ENCODE measurements at regions not wholly inside any gene's neighbourhood (a gene's known extent, or its start where the extent isn't known, plus 50 kb on each side); places are given as distances from the start of the nearest gene placed in this dataset.
"Not testable (repeated sequence)": the region's sequence is repeated elsewhere in the genome, so short reads cannot be mapped to it uniquely, and the experiment has no call there.

GRCh38 chr12:107144441-107144840 lies 51.1 kb upstream of the CRY1 start:
- FAIRE-seq, result no peak

DNA sequence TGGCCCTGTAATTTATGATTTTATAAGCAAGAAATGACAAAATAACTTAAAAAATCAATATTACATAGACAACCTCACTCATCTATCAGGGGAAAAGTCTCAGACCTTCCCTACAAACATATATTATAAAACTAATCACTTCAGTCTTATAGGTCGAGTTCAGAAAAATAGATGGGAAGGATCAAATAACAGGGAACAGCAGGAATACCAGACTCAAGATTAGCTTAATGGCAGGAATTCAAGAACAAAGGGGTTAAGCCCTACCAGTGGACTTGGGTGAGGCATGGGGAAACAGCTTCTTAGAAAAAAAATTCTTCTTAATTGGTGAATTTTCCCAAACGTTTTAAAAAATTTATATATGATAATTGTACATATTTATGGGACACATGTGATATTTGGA lies 51.6 kb upstream of the CRY1 start:
- FAIRE-seq, result no peak

DNA sequence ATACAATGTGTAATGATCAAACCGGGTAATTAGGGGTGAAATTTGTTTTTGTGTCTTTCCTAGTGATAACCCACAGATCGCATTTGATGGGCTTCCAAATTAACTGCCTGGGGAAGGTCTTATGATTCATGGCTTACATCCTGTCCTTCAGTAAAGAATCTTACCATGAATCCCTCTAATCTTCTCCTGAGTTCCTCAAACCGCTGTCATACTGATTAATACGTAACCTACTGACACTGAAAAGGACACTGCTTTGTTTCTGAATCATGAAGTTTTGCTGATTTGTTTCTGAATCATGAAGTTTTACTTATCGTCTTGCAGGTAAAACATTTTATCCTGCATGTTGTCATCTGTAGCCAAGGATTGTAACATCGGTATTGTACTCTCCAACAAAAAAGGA lies 52.0 kb upstream of the CRY1 start:
- no peak for FAIRE-seq

DNA sequence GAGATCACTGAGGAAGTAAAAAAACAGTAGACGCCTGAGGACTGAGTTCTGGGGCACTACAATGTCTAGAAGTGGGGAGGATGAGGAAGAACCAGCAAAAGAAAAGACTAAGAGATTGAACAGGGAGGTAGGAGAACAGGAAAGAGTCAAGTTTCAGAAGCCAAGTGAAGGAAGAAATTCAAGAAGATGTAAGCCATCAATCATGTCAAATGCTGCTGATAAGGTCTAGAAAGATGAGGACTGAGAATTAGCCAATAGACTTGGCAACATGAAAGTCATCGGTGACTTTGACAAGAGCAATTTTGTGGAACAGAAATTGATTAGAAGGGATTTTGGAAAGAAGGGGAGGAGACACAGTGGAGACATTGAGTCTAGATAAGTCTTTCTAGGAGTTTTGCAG lies 54.8 kb upstream of the CRY1 start:
- no peak for FAIRE-seq

DNA sequence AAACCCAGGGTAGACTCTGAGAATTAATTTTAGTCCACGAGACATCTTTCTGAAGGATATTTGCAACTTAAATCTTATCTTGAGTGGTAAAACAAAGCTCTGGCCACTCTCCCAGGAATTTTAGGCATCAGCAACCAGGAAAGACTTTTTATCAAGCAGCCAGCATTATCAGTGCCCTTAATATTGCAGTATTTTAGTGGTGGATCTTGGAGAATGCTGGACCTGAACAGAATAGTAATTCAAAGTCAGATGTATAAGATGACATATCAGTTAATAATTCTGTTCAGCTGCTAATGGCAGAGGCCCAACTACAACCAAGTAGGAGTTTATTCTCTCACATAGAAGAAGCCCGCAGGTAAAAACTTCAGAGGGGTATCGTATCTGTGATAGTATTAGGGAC lies 59.0 kb upstream of the CRY1 start:
- FAIRE-seq, result no peak

GRCh38 chr12:107159384-107159900 lies 66.1 kb upstream of the CRY1 start:
- no peak for FAIRE-seq

GRCh38 chr12:107163413-107163812 lies 70.1 kb upstream of the CRY1 start:
- FAIRE-seq, result no peak

DNA sequence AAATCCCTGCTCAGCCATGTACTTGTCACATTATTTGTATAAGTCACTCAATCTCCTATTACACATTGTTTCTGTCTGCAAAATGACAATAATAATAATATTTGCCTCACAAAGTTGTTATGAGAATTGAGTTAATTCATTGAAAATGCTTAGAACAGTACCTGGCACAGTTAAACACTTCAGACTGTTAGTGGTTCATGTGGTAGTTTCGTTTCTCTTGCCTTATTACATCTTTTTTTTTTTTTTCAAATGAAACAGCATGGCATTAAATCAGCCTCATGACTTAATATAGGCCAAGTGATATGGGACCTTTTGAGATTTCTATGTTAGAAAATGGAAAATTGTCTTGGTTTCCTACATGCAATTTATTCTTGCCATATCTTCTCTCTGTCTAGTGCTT lies 71.0 kb upstream of the CRY1 start:
- FAIRE-seq, result no peak

- no peak for FAIRE-seq
These were observed 72.2 kb upstream of the CRY1 start for GRCh38 chr12:107165581-107165980.

GRCh38 chr12:107167756-107168155 lies 74.4 kb upstream of the CRY1 start:
- FAIRE-seq, result no peak

- FAIRE-seq, result no peak
These were observed 75.9 kb upstream of the CRY1 start for GRCh38 chr12:107169200-107169599.

GRCh38 chr12:107178776-107179175 lies 85.4 kb upstream of the CRY1 start:
- no peak for FAIRE-seq

DNA sequence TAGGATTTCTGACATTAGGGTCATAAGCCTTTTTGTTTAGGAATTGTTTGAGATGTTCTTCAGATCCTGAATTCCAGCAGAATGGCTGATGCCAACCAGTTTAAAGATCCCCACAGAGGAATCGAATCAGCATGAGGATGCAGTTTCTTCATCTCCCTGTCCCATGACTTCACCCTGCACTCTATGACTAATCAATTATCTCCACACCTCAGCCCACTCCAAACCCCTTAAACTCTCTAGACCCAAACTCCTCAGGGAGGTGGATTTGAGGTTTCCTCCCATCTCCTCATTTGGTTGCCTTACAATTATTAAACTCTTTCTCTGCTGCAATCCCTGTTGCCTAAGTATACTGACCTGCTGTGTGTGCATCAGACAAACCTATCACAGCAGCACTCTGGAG lies 86.5 kb upstream of the CRY1 start:
- FAIRE-seq, result no peak

- FAIRE-seq, result no peak
These were observed 86.9 kb upstream of the CRY1 start for GRCh38 chr12:107180272-107180671.

- no peak for FAIRE-seq
These were observed 91.1 kb upstream of the CRY1 start for GRCh38 chr12:107184359-107184930.

- FAIRE-seq, result no peak
These were observed 103.3 kb upstream of the CRY1 start for GRCh38 chr12:107196681-107197080.

GRCh38 chr12:107200394-107200793 lies 107.0 kb upstream of the CRY1 start:
- no peak for FAIRE-seq

GRCh38 chr12:107207931-107208525 lies 114.7 kb upstream of the CRY1 start:
- no peak for FAIRE-seq

DNA sequence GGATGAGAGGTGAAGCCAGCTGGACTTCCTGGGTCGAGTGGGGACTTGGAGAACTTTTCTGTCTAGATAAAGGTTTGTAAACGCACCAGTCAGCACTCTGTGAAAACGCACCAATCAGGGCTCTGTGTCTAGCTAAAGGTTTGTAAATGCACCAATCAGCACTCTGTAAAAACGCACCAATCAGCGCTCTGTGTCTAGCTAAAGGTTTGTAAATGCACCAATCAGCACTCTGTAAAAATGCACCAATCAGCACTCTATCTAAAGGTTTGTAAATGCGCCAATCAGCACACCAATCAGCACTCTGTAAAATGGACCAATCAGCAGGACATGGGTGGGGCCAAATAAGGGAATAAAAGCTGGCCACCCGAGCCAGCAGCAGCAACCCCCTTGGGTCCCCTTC lies 116.4 kb upstream of the CRY1 start:
- not testable (repeated sequence) for FAIRE-seq

DNA sequence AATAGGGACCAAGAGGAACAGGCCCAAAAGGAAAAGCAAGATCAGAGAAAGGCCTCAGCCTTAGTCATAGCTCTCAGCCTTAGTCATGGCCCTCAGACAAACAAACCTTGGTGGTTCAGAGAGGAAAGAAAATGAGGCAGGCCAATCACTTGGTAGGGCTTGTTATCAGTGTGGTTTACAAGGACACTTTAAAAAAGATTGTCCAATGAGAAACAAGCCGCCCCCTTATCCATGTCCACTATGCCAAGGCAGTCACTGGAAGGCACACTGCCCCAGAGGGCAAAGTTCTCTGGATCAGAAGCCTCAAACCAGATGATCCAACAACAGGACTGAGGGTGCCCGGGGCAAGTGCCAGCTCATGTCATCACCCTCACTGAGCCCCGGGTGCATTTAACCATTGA lies 121.0 kb upstream of the CRY1 start:
- not testable (repeated sequence) for FAIRE-seq

DNA sequence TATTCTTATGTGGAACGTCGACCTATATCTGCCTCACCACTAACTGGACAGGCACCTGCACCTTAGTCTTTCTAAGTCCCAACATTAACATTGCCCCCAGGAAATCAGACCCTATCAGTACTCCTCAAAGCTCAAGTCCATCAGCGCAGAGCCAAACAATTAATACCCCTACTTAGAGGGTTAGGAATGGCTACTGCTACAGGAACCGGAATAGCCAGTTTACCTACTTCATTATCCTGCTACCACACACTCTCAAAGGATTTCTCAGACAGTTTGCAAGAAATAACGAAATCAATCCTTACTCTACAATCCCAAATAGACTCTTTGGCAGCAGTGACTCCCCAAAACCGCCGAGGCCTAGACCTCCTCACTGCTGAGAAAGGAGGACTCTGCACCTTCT lies 123.1 kb upstream of the CRY1 start:
- FAIRE-seq, result not testable (repeated sequence)

GRCh38 chr12:107219301-107219700 lies 126.0 kb upstream of the CRY1 start:
- no peak for FAIRE-seq

DNA sequence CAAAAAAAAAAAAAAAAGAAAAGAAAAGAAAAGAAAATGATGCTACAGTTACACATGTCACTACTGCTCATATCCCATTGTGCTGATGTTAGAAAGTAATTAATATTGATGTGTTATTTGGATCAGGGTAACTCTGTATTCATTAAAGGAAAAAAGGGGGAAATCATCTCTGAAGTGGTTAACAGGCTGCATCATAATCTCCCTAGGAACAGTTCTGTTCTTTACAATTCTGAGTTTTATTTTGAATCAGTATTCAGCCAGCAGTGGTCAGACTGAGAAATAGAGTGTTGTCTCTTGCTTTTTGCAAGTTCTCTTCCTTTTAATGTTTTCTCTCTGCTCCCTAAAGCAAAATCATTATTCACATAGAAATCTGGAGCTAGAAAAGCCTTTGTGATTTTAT lies 128.6 kb upstream of the CRY1 start:
- no peak for FAIRE-seq

DNA sequence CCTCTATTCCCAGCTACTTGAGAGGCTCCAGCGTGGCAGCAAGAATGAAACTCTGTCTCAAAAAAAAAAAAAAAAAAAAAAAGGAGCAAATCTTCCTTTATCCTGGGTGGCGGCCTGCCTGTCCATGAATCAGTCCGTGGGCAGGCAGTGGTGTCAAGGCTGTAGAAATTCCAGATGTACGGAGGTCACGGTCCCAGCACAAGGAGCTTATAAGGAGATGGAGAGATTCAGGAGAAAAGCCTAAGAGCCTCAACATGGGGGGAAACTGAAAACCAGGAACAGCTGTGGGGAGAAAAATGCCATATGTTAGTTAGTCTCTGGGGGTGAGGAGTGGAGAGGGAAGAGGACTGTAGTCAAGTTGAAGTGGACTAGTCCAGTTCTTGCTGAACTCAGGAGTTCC lies 130.5 kb upstream of the CRY1 start:
- FAIRE-seq, result no peak

- FAIRE-seq, result no peak
These were observed 132.3 kb upstream of the CRY1 start for GRCh38 chr12:107225635-107226034.

Data from islet of Langerhans (tissue), 1 donor.